ENCODE measurements at regions not wholly inside any gene's neighbourhood (a gene's known extent, or its start where the extent isn't known, plus 50 kb on each side); places are given as distances from the start of the nearest gene placed in this dataset.
A peak's percentile ranks its signal among the peaks of the same experiment; 100 is the strongest.

DNA sequence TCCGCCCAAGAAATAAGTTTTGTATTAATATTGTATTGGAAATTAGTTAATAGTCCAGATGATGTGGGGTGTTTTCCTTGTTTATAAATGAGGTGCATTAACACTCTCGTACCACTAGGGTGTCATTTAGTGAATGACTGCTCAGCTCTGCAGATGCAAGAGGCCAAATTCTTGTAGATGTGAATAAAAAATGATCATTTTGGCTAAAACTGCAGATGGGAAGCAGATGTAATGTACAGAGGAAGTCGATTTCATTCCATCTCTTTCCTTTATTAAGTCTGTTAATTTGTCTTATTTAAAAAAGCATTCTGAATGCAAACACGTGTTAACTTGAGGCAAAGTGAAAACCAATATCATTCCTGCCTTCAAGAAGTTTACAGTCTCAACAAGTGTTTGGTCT is 108.1 kb downstream of the DHX15 start:
- no peak for TF ChIP-seq JUN (IDR thresholded peaks at IDR 0.05; ENCODE audit: borderline replicate concordance, insufficient read depth, insufficient read length, low read depth)
- TF ChIP-seq, protein P1, sequence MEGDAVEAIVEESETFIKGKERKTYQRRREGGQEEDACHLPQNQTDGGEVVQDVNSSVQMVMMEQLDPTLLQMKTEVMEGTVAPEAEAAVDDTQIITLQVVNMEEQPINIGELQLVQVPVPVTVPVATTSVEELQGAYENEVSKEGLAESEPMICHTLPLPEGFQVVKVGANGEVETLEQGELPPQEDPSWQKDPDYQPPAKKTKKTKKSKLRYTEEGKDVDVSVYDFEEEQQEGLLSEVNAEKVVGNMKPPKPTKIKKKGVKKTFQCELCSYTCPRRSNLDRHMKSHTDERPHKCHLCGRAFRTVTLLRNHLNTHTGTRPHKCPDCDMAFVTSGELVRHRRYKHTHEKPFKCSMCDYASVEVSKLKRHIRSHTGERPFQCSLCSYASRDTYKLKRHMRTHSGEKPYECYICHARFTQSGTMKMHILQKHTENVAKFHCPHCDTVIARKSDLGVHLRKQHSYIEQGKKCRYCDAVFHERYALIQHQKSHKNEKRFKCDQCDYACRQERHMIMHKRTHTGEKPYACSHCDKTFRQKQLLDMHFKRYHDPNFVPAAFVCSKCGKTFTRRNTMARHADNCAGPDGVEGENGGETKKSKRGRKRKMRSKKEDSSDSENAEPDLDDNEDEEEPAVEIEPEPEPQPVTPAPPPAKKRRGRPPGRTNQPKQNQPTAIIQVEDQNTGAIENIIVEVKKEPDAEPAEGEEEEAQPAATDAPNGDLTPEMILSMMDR (IDR thresholded peaks at IDR 0.05; ENCODE audit: extremely low read depth in 1 of 2, insufficient read depth in 1 of 2, low read depth in 1 of 2, low read length in 2 of 2) = peak; percentile 28 to 48
- no peak for TF ChIP-seq FOS (IDR thresholded peaks at IDR 0.05; ENCODE audit: borderline replicate concordance, insufficient read depth, low read length)
- no peak for TF ChIP-seq EZH2 (IDR thresholded peaks at IDR 0.05; ENCODE audit: borderline replicate concordance, low read depth, low read length, severe bottlenecking)
- no peak for TF ChIP-seq POLR2A (IDR thresholded peaks at IDR 0.05; ENCODE audit: low read depth, low read length)
- no peak for TF ChIP-seq MYC (IDR thresholded peaks at IDR 0.05; ENCODE audit: low read depth, low read length)
- no peak for TF ChIP-seq POLR2AphosphoS5 (IDR thresholded peaks at IDR 0.05; ENCODE audit: insufficient read depth, low read depth, low read length)
- TF ChIP-seq, protein P2, sequence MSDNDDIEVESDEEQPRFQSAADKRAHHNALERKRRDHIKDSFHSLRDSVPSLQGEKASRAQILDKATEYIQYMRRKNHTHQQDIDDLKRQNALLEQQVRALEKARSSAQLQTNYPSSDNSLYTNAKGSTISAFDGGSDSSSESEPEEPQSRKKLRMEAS (IDR thresholded peaks at IDR 0.05; ENCODE audit: insufficient read depth, insufficient read length) = no peak

Data from endothelial cell of umbilical vein (primary cell).